IPS DF 4.7 (cell line): ENCODE measurements at regions not wholly inside any gene's neighbourhood (a gene's known extent, or its start where the extent isn't known, plus 50 kb on each side); places are given as distances from the start of the nearest gene placed in this dataset.
"Not testable (repeated sequence)": the region's sequence is repeated elsewhere in the genome, so short reads cannot be mapped to it uniquely, and the experiment has no call there.

Experiments
- DNase-seq: peaks from one replicate; pipeline ENCODE4 v3.0.0-alpha.2; 2013; ENCODE audit warnings: low spot score; ENCODE audit errors: extremely low read depth

DNA sequence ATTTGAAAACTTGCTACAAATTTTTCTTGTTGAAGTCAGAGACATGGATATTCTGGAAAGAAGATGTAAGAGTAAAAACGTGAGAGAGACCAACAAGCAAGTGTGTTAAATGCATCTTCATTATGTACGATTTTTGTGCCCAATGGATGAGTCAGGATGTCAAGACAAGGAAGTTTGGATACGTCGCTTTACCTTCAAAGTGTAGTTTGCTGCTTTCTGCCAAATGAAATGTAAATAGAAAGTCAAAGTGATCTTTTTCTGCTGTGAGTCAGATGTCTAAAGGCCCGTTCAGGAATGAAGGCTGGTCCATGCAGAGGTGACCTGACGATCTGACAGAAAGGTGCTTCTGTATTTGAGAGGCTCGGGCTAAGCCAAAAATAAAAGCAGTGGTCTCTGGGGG, 273.1 kb upstream of the PIK3R1 start:
- DNase-seq, result no peak

DNA sequence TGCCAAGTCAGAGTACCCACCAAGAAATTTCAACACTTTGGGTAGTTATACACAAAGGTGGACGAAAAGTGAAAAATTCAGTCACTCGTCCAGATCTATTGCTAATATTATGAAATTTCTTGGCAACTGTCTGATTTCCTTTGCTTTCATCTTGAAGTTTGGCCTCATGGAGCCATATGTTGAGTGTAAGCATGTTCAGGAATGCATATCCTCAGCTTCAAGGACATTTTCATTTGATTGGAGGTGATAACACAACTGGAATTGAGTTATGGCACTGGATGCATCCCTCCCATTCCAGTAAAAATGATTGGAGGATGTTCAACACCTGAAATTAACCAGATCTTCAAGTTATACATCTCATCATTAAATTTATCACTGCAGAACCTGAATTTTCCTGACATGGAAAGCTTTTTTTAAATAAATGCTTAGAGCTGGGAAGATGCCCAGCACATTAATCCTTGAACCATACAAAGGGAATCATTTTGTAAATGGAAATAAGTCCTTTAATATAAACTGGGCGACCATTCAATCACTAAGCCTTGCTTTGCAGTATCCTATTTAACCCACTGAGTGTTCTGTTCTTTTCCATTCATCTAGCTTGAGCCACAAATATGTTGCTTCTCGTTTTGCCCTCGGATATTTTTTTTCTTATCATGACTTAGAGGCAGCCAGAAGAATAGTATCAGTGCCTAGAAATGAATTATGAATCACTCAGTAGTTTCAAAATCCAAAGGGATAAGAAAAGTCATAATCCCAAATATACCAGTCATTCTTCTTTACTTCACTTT, 273.7 kb upstream of the PIK3R1 start:
- DNase-seq, result no peak

DNA sequence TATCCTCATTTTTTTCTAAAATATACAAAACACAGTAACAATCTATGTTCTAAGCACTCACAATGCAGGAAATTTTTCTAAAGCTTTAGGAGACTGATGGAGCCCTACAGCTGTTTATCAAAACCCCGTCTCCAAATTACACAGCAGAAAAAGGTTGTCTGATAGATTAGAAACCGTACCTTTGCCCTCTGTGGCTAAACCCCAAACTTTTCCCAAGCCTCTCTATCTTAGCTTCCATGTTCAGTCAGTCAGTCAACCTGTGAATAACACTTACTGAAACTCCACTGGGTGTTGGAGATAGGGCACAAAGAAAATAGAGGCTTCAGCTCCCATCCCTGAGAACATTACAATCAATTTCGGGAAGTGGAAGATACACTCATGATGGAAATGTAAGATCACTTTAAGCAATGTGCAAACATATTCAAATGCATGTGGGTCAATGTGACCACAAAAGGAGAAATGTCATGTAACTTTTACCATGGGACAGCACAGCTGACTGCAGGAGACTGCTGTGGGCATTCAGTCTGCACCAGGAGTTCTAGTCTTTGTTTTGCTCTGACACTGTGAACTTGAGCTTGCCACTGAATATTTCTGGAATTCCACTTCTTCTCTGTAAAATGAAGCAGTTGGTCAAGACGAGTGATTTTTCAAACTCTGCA, 279.5 kb upstream of the PIK3R1 start:
- no peak for DNase-seq

DNA sequence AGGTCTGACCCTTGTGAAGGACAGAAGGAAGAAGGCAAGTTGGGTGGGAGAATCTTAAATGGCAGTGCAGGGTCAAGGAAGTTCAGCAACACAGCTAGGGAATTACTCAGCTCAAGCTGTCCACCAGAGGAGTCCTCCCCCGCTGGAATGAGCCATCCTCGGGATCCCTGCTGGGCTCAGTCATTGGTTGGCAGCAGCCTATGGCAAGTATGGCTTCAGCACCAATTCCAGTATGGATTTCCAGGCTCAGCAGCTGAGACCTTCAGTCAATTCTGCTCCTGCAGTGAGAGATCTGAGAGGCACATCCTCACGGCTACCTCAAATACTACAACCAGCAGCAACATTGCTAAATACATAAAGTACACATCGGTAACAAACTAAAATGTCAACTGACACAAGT, 280.6 kb upstream of the PIK3R1 start:
- no peak for DNase-seq

DNA sequence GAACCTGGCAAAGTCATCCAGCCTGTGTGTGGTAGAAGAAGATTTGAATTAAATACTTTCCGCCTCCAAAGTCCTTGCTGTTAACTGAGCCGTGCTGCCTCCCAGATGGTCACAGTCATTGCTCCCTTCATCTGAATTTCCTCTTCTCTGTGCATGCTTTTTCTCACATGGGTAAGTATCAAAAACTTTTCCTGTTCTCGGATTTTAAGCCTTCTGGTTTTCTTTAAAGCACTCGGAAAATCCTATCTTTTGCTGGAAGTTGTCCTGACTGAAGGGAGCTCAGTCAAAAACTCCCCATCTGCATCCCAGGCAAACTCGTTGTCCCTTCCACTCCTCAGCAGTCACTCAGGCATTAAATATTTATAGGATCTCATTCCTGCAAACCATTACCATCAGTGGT, 290.0 kb upstream of the PIK3R1 start:
- no peak for DNase-seq

DNA sequence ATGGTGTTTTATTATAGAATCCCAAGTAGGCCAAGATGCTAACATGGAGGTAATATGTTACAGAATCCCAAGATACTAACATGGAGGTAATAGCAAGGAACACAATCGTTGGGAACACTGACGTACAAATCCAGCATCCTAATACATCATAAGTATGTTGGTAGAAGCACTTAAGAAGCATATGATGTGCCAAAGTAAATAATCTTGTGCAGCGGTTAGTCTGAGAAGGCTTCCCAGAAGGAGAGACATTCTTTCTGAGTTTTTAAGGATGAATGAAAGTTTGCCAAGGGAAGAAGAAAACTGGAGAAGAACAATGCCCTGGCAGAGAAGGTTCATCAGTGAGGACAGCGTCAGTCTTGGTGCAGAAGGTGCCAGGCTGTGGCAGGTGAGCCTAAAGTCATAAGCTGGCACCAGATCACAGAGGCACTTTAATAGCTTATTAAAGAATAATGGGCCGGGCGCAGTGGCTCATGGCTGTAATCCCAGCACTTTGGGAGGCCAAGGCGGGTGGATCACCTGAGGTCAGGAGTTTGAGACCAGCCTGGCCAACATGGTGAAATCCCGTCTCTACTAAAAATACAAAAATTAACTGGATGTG, 294.5 kb upstream of the PIK3R1 start:
- no peak for DNase-seq

DNA sequence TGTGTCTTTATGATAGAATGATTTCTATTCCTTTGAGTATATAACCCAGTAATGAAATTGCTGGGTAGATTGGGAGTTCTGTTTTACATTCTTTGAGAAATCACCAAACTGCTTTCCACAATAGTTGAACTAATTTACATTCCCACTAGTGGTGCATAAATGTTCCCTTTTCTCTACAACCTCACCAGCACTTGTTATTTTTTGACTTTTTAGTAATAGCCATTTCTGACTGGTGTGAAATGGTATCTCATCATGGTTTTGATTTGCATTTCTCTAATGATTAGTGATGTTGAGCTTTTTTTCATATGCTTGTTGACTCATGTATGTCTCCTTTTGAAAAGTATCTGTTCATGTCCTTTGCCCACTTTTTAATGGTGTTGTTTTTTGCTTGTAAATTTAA, 296.0 kb upstream of the PIK3R1 start:
- not testable (repeated sequence) for DNase-seq

DNA sequence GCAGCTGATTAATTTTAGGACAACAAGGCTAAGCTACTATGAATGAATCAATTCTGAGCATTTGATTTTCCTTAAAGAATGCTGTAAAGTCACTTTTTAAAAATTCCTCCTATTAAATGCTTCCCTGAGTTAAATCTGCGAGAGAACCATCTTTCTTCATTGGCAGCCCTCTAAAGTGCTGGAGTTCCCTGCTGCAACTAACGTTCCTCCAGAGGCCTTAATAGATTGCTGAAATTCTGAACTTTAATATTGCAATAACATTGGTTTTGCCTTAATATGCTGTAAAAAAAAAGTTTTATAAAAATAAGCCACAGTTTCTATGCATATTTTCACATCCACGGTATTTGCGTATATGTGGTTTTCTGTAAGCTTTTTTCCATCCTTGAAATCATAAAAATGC, 298.0 kb upstream of the PIK3R1 start:
- DNase-seq, result no peak

DNA sequence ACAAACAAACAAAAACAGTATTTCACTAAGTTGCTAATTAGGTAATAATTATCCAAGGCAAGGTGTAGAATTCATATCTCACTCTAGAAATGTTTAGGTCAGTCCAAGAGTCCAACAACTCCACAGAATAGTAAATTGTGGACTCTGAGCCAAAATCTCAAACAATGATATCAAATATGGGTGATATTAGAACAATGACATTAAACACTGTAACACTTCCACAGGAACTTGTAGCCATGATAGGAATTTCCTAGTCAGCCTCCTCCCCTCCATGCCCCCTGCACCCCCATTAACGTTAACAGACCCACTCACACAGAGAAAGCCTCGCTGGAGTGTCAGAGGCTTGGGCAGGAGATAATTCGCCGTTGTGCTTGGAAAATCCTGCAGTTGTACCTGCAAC, 305.0 kb upstream of the PIK3R1 start:
- DNase-seq, result no peak

DNA sequence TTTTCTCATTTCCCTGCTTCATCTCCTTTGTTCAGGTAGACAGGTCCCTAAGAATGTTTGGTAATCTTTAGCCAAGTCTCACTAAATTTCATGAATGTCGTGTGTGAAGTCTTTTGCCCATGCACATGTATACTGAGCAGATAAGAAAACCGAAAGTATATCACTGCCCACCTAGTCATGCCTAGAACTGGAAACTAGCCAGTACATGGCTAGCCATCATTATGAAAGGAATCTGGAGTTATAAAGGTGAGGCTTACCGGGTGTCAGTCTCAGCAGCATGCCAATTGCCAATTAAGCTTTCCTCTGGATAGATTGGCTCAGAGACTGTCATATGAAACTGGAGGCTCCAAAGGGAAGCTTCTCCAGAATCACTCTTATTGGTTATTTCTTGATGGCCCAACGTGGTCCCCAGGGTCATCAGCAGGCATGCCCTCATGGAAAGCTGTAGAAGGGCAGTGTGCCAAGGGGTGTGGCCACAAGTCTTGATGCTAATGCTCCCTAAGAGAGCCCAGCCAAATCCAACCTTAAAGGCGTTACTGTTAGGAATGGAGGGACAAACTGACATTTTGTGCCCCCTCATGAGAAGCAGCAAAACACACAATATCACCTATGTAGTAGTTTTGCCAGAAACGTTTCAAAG, 307.3 kb upstream of the PIK3R1 start:
- DNase-seq, result no peak

DNA sequence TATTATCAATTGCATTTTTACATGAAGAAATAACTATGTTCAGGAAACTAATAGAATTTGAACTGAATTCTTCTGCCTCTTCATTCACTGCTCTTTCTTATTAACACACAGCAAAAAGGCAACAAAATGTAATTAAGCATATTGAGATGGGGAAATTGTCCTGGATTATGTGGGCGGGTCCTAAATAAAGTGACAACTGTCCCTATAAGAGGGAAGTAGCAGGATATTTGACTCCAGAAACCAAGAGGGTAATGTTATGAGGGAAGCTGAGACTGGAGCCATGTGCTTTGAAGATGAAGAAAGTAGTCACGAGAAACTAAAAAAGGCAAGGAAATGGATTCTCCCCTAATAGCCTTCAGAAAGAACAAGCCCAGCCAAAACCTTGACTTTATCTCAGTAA, 311.2 kb upstream of the PIK3R1 start:
- DNase-seq, result no peak

DNA sequence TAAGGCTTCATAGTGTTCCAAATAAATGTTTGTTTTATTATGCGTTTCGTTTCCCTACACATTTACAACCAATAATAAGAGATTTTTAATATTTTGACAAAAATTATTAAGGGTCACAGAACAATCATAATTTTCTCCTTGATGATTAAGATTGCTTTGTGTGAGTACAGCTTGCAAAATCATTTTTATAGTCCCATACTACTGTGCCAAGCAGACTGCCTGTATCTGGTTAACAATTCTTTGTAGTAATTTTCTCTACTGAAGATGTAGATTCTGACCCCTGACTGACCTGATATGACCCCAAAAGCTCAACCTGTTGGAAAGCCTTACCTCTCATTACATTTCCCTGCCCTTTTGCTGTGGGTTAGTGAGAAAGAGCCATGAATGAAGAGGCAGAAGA, 311.9 kb upstream of the PIK3R1 start:
- DNase-seq, result no peak

DNA sequence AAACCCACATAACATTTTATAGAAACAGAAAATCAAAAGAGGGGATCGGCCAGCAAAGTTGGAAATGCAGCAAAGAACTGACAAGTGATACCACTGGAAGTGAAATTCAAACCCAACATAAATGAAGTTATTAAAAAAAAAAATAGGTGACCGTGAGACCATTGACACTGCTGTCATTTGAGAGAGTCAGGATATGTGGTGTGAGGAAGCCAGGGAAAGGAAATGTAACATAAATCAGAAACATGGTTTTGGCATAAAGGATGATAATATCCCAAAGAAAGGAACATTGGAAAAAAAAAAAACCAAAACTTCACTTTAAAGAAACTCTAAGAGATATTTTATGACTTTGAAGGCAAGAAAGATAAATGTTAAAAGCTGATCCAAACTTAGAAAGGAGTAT, 312.4 kb upstream of the PIK3R1 start:
- DNase-seq, result no peak

DNA sequence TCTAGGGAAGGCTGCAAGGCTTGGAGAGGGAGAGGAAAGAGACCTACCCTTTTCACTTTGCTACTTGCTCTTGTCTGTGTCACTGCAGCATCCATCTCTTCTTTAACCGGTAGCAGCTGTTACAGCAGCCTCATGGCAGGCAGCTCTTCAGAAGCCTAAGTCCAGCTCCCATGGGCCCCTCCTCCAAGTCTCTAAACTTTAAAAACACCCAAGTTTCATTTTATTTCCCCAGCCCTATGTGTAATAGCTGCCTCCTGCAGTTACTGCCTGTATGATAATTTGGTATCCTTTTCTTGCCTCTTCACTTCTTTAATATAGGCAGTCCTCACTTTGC, 313.1 kb upstream of the PIK3R1 start:
- DNase-seq, result no peak

DNA sequence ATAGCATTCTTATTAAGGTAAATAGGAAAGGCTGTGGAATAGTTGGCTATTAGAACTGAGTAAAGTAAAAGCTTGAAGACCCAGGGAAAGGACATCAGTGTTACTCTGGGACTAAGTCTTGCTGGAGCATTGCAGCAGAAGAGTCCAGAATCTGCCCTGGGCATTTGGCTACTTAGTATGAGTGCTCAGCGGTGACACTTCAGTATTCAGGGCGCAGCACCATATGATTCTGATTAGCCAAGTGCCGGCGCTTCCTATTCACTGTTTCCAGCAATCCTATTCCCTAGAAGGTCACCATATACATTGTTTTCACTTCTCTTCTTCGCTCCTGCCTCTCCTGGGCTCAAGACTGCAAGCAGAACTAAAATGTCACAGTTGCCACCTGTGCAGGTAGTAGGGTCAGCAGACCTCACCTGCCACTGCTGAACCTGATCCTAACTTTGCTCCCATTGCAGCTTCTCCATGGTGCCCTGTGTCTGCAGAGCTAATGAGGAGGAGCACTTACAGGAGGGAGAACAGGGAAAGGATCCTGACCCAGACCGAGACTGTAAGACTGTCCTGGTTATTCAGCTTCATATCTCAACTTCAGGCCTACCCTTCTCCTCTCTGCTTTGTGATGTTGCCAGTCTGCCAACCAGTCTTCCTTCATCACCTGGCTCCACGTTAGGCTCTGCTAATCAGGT, 313.6 kb upstream of the PIK3R1 start:
- DNase-seq, result no peak

DNA sequence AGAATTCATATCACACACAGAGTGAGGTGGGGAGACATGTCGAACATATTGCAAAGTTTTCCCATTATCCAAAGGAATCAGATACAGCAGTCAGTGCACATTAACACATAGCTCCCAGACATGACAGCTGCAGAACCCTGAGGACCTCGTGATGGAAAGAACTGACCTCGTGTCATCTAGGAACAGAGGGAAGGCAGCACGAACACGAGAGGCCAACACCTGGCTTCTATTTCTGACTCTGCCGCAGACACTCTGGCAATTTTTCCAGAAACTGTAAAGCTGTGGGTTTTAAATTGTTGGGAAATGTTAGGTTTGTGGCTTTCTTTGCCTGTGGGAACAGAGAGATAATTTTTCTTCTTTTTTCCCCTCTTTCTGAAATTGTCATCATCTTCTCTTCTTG, 315.0 kb upstream of the PIK3R1 start:
- DNase-seq, result no peak

DNA sequence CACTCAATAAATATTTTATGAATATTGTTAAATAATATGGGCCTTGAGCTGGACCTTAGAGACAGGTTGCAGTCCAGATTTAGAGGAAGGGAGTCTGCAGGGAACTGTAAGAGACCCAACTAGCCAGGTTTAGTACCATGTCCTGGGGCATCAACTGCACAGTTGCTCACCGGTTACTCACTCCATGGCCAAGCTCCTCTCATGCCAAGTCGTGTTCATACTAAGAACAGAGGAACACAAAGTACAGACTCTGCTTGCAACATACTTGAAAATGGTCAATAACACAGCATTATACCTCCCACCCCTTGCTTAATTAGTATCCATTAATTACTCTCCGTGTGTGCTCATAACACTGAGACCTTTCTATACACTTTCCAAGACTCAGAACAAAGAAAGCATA, 317.6 kb upstream of the PIK3R1 start:
- no peak for DNase-seq

DNA sequence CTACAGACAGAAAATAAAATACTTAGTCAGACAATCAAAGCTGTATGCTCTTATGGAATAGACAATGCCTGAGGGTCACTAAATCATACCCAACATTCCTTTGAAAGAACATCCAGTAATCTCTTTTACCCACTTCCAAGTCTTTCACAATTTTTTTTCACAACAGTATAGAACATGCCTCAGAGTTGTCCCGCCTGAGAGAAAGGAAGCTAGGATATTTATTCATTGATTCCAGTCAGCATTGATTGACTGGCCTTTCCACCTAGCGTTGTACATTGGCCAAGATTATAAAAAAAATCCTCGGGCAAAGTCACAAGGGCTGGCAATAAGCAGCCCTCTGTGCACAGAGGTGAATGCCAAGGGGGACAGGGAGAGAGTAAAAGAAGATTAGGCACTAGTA, 318.1 kb upstream of the PIK3R1 start:
- DNase-seq, result no peak

DNA sequence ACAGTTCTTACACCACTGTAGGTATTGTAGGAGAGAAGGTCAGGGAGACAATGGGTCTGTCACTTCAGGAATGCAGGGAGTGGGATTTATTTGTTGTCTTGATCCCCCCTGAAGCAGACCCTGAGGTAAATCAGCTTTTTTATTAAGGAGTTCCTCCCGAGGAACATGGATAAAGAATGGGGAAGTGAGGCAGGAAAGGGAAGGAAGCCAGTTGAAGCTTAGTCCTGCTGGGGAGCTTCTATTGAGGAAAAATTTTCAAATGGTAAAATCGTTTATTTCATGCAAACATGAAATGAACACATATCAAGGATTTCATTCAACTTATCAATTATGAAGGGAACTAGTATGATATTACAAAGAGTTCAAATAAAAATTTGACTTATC, 318.6 kb upstream of the PIK3R1 start:
- no peak for DNase-seq

DNA sequence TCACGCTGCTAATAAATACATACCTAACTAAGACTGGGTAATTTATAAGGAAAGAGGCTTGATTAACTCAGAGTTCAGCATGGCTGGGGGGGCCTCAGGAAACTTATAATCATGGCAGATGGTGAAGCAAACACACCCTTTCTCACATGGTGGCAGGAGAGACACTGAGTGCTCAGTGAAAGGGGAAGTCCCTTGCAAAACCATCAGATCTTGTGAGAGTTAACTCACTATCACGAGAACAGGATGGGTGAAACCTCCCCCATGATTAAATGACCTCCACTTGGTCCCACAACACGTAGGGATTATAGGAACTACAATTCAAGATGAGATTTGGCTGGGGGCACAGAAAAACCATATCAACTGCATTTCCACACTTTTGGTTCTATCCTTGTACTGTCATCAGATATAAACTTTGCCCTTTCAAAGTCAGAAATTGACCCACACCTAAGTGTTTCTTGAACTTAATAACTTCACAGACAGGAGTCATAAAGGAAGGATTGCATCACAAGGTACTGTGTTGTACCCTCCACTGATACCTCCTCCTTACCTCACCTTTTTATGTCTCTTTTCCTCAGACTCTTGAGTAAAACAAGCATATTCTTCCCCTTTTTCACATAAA, 319.1 kb upstream of the PIK3R1 start:
- DNase-seq, result no peak

DNA sequence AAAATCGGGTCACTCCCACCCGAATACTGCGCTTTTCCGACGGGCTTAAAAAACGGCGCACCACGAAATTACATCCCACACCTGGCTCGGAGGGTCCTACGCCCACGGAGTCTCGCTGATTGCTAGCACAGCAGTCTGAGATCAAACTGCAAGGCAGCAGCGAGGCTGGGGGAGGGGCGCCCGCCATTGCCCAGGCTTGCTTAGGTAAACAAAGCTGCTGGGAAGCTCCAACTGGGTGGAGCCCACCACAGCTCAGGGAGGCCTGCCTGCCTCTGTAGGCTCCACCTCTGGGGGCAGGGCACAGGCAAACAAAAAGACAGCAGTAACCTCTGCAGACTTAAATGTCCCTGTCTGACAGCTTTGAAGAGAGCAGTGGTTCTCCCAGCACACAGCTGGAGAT, 325.7 kb upstream of the PIK3R1 start:
- DNase-seq, result not testable (repeated sequence)

DNA sequence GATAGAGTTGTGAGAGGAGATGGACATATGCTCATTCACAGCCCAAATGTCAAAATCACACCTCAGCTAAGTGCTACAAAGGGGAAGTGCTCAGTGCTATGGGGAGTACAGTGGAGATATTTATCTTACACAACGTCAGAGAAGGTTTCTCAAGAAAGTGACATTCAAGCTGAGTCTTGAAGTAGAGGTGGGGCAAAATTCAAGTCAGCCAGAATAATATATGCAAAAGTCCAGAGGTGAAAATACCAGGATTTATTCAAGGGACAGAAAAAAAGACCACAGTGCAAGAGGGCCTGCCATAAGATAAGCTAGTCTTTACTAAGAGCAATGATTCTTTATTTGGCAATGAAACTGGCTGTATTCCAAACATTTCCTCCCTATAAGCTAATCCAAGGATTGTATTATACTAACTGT, 327.8 kb upstream of the PIK3R1 start:
- no peak for DNase-seq
